Activated CD8-positive, alpha-beta memory T cell treated with anti-CD3 and anti-CD28 coated beads for 36 hours (primary cell): ENCODE measurements at regions not wholly inside any gene's neighbourhood (a gene's known extent, or its start where the extent isn't known, plus 50 kb on each side); places are given as distances from the start of the nearest gene placed in this dataset.

Experiments
- CTCF ChIA-PET: fragments of 350-600 bp; sonication (Branson Sonifier 250); formaldehyde crosslinking; loops from one replicate; lab custom pipeline; 2021; ENCODE audit warnings: antibody characterized with exemption; lab: Charles Lee
- POLR2A ChIA-PET: fragments of 350-600 bp; sonication (Branson Sonifier 250); formaldehyde crosslinking; loops from one replicate; lab custom pipeline; 2021; ENCODE audit warnings: antibody characterized with exemption; lab: Charles Lee

GRCh38 chr2:48856144-48856543 lies 100.6 kb upstream of the LHCGR start:
- ChIA-PET CTCF (no interaction called here), POLR2A (no interaction called here)

- ChIA-PET CTCF (no interaction called here), POLR2A (no interaction called here)
Observed at GRCh38 chr2:48855142-48855541, 99.6 kb upstream of the LHCGR start.

- CTCF ChIA-PET, result no interaction called here
- POLR2A ChIA-PET, result no interaction called here
Observed at GRCh38 chr2:48854681-48855080, 99.2 kb upstream of the LHCGR start.

- POLR2A ChIA-PET, result no interaction called here
- CTCF ChIA-PET, result no interaction called here
Observed at GRCh38 chr2:48852938-48853337, 97.4 kb upstream of the LHCGR start.

- ChIA-PET POLR2A (no interaction called here), CTCF (no interaction called here)
Observed at GRCh38 chr2:48851161-48851560, 95.6 kb upstream of the LHCGR start.

- ChIA-PET POLR2A (no interaction called here), CTCF (no interaction called here)
Observed at GRCh38 chr2:48849770-48850169, 94.2 kb upstream of the LHCGR start.

GRCh38 chr2:48845684-48846083 lies 90.2 kb upstream of the LHCGR start:
- ChIA-PET CTCF (no interaction called here), POLR2A (no interaction called here)

GRCh38 chr2:48844417-48845155 lies 89.1 kb upstream of the LHCGR start:
- POLR2A ChIA-PET, result no interaction called here
- CTCF ChIA-PET, result no interaction called here

- CTCF ChIA-PET, result no interaction called here
- POLR2A ChIA-PET, result no interaction called here
Observed at GRCh38 chr2:48841126-48841525, 85.6 kb upstream of the LHCGR start.

GRCh38 chr2:48838029-48838428 lies 82.5 kb upstream of the LHCGR start:
- ChIA-PET POLR2A (no interaction called here), CTCF (no interaction called here)

- POLR2A ChIA-PET, result no interaction called here
- CTCF ChIA-PET, result no interaction called here
Observed at GRCh38 chr2:48829569-48829968, 74.0 kb upstream of the LHCGR start.

- ChIA-PET POLR2A (no interaction called here), CTCF (no interaction called here)
Observed at GRCh38 chr2:48829036-48829435, 73.5 kb upstream of the LHCGR start.

GRCh38 chr2:48826986-48827385 lies 71.5 kb upstream of the LHCGR start:
- POLR2A ChIA-PET, result no interaction called here
- CTCF ChIA-PET, result no interaction called here

- CTCF ChIA-PET, result no interaction called here
- POLR2A ChIA-PET, result no interaction called here
Observed at GRCh38 chr2:48824116-48824515, 68.6 kb upstream of the LHCGR start.

- ChIA-PET POLR2A (no interaction called here), CTCF (no interaction called here)
Observed at GRCh38 chr2:48819206-48819735, 63.7 kb upstream of the LHCGR start.

GRCh38 chr2:48817355-48817754 lies 61.8 kb upstream of the LHCGR start:
- ChIA-PET CTCF (no interaction called here), POLR2A (no interaction called here)

GRCh38 chr2:48812416-48812815 lies 56.9 kb upstream of the LHCGR start:
- CTCF ChIA-PET, result no interaction called here
- POLR2A ChIA-PET, result no interaction called here

- POLR2A ChIA-PET, result no interaction called here
Observed at GRCh38 chr2:48808311-48808710, 52.8 kb upstream of the LHCGR start.

More at GRCh38 chr2:48808311-48808710, 52.8 kb upstream of the LHCGR start:
- CTCF ChIA-PET, result no interaction called here
